Activated CD4-positive, alpha-beta T cell treated with anti-CD3 and anti-CD28 coated beads, Interleukin-2, amount 10 ng/mL, durations not matched to agents 24 days and 14 days (primary cell): ENCODE measurements at regions not wholly inside any gene's neighbourhood (a gene's known extent, or its start where the extent isn't known, plus 50 kb on each side); places are given as distances from the start of the nearest gene placed in this dataset.

Source experiments
- DNase-seq: peaks from one replicate; pipeline ENCODE4 v3.0.0; 2022
- H3K27ac Mint-ChIP-seq: one replicate; pipeline ENCODE4 v1.8.0; 2022; ENCODE audit warnings: mild to moderate bottlenecking, mixed read lengths
- H3K27me3 Mint-ChIP-seq: one replicate; pipeline ENCODE4 v1.8.0; 2022; ENCODE audit warnings: mixed read lengths
- H3K36me3 Mint-ChIP-seq: one replicate; pipeline ENCODE4 v1.8.0; 2022; ENCODE audit warnings: low read depth, mild to moderate bottlenecking, mixed read lengths
- H3K4me1 Mint-ChIP-seq: one replicate; pipeline ENCODE4 v1.8.0; 2021; ENCODE audit warnings: mixed read lengths
- H3K4me3 Mint-ChIP-seq: one replicate; pipeline ENCODE4 v1.8.0; 2022; ENCODE audit warnings: mild to moderate bottlenecking, moderate library complexity, mixed read lengths
- H3K9me3 Mint-ChIP-seq: one replicate; pipeline ENCODE4 v1.8.0; 2021; ENCODE audit warnings: mixed read lengths
- intact Hi-C: fragments of 100-400 bp; cut with micrococcal nuclease; formaldehyde crosslinking; loops from one replicate; pipeline ENCODE4 v1.15.1; 2023

GRCh38 chr13:107332188-107332587 is 764.3 kb upstream of the ARGLU1 start:
- no peaks in the 10 kb centered on the region for H3K36me3 Mint-ChIP-seq

DNA sequence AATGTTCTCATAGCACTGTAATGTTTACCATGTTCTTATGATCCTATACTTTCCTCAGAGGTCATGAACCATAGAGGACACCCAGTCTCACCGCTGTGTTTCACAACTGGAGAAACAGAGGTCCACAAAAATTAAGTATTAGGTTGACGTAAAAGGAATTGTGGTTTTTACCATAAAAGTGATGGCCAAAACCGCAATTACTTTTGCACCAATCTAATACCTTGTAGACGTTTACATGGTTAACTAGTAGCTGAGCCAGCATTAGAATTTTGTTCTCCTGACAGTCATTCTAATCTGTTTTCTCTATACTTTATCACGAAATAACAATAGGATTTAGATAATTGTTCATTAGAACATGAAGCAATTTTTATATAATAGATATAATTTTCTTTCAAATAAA is 763.4 kb upstream of the ARGLU1 start:
- Mint-ChIP-seq H3K27me3 (no peaks in the 10 kb centered on the region), H3K4me1 (no peaks in the 10 kb centered on the region), H3K27ac (no peak overlapping the region), H3K36me3 (no peaks in the 10 kb centered on the region), H3K9me3 (no peaks in the 10 kb centered on the region), H3K4me3 (no peak overlapping the region)
- intact Hi-C loops: no loop called here
- no peak for DNase-seq

More at GRCh38 chr13:107332188-107332587, 764.3 kb upstream of the ARGLU1 start:
- no peaks in the 10 kb centered on the region for H3K27me3 Mint-ChIP-seq
- no peak overlapping the region for H3K4me3 Mint-ChIP-seq
- intact Hi-C loops: no loop called here
- DNase-seq: no peak
- H3K9me3 Mint-ChIP-seq: no peaks in the 10 kb centered on the region
- H3K4me1 Mint-ChIP-seq: no peaks in the 10 kb centered on the region
- H3K27ac Mint-ChIP-seq: no peak overlapping the region

DNA sequence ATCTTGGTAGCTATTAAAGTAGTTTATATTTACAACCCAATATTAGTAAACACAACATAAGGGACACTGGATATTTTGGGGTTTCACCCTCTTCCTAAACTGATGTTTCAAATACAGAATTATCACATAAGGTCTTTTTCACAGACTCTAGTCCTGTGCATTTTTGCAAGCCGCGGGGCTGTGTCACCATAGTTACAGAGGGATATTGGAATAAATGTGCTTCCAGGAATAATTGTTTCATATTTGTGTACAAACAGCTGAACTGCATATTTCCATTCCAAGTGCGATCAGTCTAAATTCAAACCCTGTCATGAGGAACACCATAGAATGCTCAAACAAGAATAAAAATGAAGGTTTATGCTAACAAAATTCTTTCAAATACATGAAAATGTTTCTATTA is 762.5 kb upstream of the ARGLU1 start:
- H3K4me3 Mint-ChIP-seq: no peak overlapping the region
- no peak overlapping the region for H3K27ac Mint-ChIP-seq
- no peaks in the 10 kb centered on the region for H3K36me3 Mint-ChIP-seq
- intact Hi-C loops: no loop called here
- no peak for DNase-seq
- H3K9me3 Mint-ChIP-seq: no peaks in the 10 kb centered on the region
- no peaks in the 10 kb centered on the region for H3K27me3 Mint-ChIP-seq
- H3K4me1 Mint-ChIP-seq: no peaks in the 10 kb centered on the region

- intact Hi-C loops: no loop called here
Measured at GRCh38 chr13:107329991-107330390, 762.1 kb upstream of the ARGLU1 start.

GRCh38 chr13:107324416-107325204 is 756.7 kb upstream of the ARGLU1 start:
- Mint-ChIP-seq H3K27me3 (no peaks in the 10 kb centered on the region), H3K9me3 (peaks cover 4% of the 10 kb centered on the region), H3K4me1 (no peaks in the 10 kb centered on the region), H3K4me3 (no peak overlapping the region), H3K36me3 (no peaks in the 10 kb centered on the region), H3K27ac (no peak overlapping the region)
- intact Hi-C loops: no loop called here
- DNase-seq: no peak

More at GRCh38 chr13:107329991-107330390, 762.1 kb upstream of the ARGLU1 start:
- Mint-ChIP-seq H3K9me3 (no peaks in the 10 kb centered on the region), H3K27me3 (no peaks in the 10 kb centered on the region), H3K36me3 (no peaks in the 10 kb centered on the region), H3K4me1 (no peaks in the 10 kb centered on the region), H3K27ac (no peak overlapping the region), H3K4me3 (no peak overlapping the region)
- no peak for DNase-seq

GRCh38 chr13:107322228-107322627 is 754.3 kb upstream of the ARGLU1 start:
- Mint-ChIP-seq H3K36me3 (no peaks in the 10 kb centered on the region), H3K4me1 (no peaks in the 10 kb centered on the region), H3K4me3 (no peak overlapping the region), H3K27me3 (no peaks in the 10 kb centered on the region), H3K27ac (no peak overlapping the region), H3K9me3 (peaks cover 4% of the 10 kb centered on the region)
- no peak for DNase-seq
- intact Hi-C loops: no loop called here

DNA sequence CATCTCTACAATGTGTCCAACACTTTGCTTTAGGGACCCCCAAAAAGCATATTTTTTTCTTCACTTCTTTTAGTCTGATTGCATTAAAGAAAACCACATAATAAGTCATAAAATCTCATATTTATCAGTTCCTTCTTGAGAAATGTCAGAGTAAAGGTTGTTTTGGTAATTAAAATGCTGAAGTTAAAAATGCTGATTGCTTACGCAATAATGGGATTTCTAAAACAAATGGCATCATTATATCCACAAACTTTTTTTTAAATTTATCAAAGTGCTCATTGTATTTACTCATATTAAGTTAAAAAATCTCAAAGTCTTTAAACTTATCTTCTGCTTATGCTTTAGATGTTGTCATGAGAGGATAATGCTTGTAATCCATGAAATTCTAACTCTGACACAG is 737.2 kb upstream of the ARGLU1 start:
- no peak overlapping the region for H3K27ac Mint-ChIP-seq
- H3K4me1 Mint-ChIP-seq: no peaks in the 10 kb centered on the region
- peaks cover 8% of the 10 kb centered on the region for H3K9me3 Mint-ChIP-seq
- intact Hi-C loops: no loop called here
- no peak overlapping the region for H3K4me3 Mint-ChIP-seq
- no peak for DNase-seq
- H3K36me3 Mint-ChIP-seq: no peaks in the 10 kb centered on the region
- no peaks in the 10 kb centered on the region for H3K27me3 Mint-ChIP-seq

DNA sequence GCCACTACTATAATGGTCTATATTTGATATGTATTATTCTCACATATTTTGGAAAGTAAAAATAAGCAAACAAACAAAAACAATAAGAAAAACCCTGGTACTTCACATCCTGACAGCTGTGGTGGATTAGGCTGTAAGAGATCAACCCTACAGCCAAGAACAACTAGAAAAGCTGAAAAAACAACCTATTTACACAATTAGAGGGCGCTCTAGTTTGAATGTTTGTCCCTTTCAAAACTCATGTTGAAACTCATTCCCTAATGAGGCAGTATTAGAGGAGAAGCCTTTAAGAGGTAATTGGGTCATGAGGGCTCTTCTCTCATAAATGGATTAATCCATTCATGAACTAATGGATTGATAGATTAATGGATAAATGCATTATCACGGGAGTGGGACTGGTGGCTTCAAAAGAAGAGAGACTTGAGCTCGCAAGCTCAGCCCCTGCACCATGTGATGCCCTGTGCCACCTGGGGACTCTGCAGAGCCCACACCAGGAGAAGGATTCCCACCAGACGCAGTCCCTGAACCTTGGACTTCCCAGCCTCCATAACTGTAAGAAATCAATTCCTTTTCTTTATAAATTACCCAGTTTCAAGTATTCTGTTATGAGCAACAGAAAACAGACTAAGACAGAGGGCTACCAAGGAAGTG is 733.9 kb upstream of the ARGLU1 start:
- Mint-ChIP-seq H3K4me3 (no peak overlapping the region), H3K36me3 (no peaks in the 10 kb centered on the region), H3K9me3 (no peaks in the 10 kb centered on the region), H3K27ac (no peak overlapping the region), H3K4me1 (no peaks in the 10 kb centered on the region), H3K27me3 (no peaks in the 10 kb centered on the region)
- DNase-seq: no peak
- intact Hi-C loops: no loop called here

GRCh38 chr13:107299717-107300116 is 731.8 kb upstream of the ARGLU1 start:
- DNase-seq: no peak
- H3K4me3 Mint-ChIP-seq: no peak overlapping the region
- H3K4me1 Mint-ChIP-seq: no peaks in the 10 kb centered on the region
- H3K27ac Mint-ChIP-seq: no peak overlapping the region
- no peaks in the 10 kb centered on the region for H3K27me3 Mint-ChIP-seq
- no peaks in the 10 kb centered on the region for H3K36me3 Mint-ChIP-seq
- intact Hi-C loops: no loop called here
- no peaks in the 10 kb centered on the region for H3K9me3 Mint-ChIP-seq

DNA sequence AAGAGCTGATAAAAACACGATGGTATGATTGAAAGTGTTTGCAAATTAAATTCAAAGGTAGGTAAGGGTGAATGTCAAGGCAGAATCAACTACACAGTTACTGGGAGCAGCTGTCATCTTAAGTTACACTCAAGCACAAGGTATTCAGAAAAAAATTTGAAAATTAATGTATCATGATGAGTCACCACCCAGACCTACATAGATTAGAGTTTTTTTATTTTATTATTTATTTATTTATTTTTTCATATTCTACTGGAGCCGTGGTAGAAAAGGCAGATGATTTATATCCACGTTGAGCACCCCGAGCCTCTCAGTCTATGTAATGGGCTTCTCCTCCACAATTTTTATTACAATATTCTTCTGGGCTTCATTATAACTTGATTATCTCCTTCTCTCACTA is 728.9 kb upstream of the ARGLU1 start:
- Mint-ChIP-seq H3K4me3 (no peak overlapping the region), H3K36me3 (no peaks in the 10 kb centered on the region), H3K27me3 (no peaks in the 10 kb centered on the region), H3K27ac (no peak overlapping the region), H3K9me3 (no peaks in the 10 kb centered on the region), H3K4me1 (no peaks in the 10 kb centered on the region)
- no peak for DNase-seq
- intact Hi-C loops: no loop called here

GRCh38 chr13:107295416-107296140 is 727.6 kb upstream of the ARGLU1 start:
- DNase-seq: no peak
- Mint-ChIP-seq H3K27ac (no peak overlapping the region), H3K27me3 (no peaks in the 10 kb centered on the region), H3K4me1 (no peaks in the 10 kb centered on the region), H3K9me3 (no peaks in the 10 kb centered on the region), H3K4me3 (no peak overlapping the region), H3K36me3 (no peaks in the 10 kb centered on the region)
- intact Hi-C loops: no loop called here

GRCh38 chr13:107293924-107294323 is 726.0 kb upstream of the ARGLU1 start:
- no peaks in the 10 kb centered on the region for H3K4me1 Mint-ChIP-seq
- H3K9me3 Mint-ChIP-seq: no peaks in the 10 kb centered on the region
- H3K27me3 Mint-ChIP-seq: no peaks in the 10 kb centered on the region
- no peak overlapping the region for H3K27ac Mint-ChIP-seq
- no peak for DNase-seq
- no peaks in the 10 kb centered on the region for H3K36me3 Mint-ChIP-seq
- H3K4me3 Mint-ChIP-seq: no peak overlapping the region
- intact Hi-C loops: no loop called here

DNA sequence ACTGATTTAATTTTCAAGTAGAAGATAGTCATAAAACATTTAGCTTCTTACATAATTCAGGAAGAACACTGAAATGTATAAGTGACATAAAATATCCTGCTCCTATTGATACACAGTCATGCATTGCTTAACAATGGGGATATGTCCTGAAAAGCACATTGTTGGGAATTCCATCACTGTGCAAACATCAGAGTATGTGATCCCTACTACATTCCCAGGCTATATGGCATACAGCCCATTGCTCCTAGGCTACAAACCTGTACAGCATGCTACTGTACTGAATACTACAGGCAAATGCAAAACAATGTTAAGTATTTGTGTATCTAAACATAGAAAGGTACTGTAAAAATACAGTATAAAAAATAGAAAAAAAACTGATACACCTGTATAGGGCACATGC is 723.9 kb upstream of the ARGLU1 start:
- no peaks in the 10 kb centered on the region for H3K4me1 Mint-ChIP-seq
- H3K27me3 Mint-ChIP-seq: no peaks in the 10 kb centered on the region
- no peak for DNase-seq
- intact Hi-C loops: no loop called here
- H3K27ac Mint-ChIP-seq: no peak overlapping the region
- no peaks in the 10 kb centered on the region for H3K9me3 Mint-ChIP-seq
- no peaks in the 10 kb centered on the region for H3K36me3 Mint-ChIP-seq
- H3K4me3 Mint-ChIP-seq: no peak overlapping the region

DNA sequence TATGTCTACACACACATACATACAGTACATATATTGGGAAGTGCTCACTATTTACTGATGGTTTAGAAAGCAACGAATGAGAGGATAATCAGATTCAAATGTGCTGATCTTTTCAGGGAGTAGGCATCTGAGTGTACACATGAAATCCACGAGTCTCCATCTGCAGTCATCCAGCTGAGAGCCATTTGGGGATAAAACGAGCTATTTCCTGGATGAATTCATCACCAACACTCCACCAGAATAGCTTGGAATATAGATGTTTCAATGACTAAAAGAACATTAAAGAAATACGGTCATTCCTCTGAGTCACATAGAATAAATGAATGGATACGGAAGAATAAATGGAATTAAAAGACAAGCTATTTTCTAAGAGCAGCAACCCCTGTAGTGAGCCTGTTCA is 721.6 kb upstream of the ARGLU1 start:
- intact Hi-C loops: no loop called here
- no peaks in the 10 kb centered on the region for H3K9me3 Mint-ChIP-seq
- no peak overlapping the region for H3K4me3 Mint-ChIP-seq
- no peak for DNase-seq
- H3K4me1 Mint-ChIP-seq: no peaks in the 10 kb centered on the region
- no peaks in the 10 kb centered on the region for H3K27me3 Mint-ChIP-seq
- no peak overlapping the region for H3K27ac Mint-ChIP-seq
- no peaks in the 10 kb centered on the region for H3K36me3 Mint-ChIP-seq
